GDM1 (cell line): ENCODE measurements at regions not wholly inside any gene's neighbourhood (a gene's known extent, or its start where the extent isn't known, plus 50 kb on each side); places are given as distances from the start of the nearest gene placed in this dataset.
"Not testable (repeated sequence)": the region's sequence is repeated elsewhere in the genome, so short reads cannot be mapped to it uniquely, and the experiment has no call there.

Source experiments
- DNase-seq: peaks from one replicate; lab custom pipeline; 2025; lab: John Stamatoyannopoulos, UW

- DNase-seq: no peak
Measured at GRCh38 chr6:85079761-85080160, 315.4 kb upstream of the TBX18 start.

DNA sequence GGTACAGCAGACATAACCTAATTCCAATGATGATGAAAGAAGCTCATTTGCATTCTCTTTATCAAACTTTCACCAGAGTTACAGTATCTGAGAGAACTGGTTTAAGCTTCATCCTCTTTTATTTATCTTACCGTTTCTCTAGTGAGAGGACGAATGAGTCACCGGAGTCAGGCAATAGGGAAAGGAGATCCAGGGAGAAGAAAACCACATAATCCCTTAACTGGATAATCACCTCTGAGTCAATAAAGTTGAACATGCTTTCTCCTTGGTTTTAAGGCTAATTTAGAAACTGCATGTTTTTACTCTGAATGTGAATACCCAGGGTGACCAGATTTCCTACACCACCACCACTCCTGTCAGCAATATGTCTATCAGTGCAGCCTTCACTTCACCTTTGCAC, 313.7 kb upstream of the TBX18 start:
- DNase-seq: no peak

DNA sequence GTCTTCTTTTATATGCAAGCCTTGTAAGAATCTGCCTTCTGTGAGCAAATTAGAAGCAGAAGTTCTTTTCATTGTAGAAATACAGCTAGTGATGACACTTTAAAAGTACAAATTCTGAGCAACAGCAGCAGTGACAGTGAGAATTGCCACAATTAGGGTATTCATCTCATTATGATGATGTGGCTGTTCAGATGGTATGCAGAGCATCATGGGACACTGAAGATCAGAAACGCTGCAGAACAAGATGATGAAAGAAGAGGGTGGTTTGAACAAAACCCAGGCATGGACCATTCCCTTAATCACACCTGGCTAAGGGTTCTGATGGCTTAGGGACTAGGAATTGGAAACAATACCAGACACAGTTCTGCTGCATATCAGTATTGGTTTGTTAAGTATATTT, 312.7 kb upstream of the TBX18 start:
- DNase-seq: no peak

DNA sequence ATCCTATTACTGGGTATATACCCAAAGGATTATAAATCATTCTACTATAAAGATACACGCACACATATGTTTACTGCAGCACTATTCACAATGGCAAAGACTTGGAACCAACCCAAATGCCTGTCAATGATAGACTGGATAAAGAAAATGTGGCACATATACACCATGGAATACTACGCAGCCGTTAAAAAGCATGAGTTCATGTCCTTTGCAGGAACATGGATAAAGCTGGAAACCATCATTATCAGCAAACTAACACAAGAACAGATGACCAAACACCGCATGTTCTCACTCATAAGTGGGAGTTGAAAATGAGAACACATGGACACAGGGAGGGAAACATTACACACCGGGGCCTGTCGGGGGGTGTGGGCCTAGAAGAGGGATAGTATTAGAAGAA, 307.4 kb upstream of the TBX18 start:
- not testable (repeated sequence) for DNase-seq

- DNase-seq: no peak
Measured at GRCh38 chr6:85069577-85069976, 305.2 kb upstream of the TBX18 start.

DNA sequence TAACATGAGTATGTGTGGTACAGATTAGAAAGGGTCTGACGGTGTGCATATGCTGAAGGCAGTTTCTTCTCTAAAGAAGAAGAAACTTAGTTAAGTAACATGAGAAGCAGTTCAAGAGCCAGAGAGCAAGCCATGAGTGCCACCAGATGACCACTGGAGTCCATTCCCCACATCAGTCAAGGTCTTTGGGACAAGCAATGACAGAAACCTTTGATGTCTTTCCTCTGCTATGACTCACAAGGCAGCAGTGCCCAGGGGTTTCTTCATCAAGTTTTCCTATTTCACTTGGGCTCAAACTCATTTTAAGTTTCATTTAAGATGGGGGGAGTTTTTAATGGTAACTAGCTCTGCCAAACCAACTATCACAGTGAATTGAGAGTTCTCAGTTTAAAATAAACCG, 303.8 kb upstream of the TBX18 start:
- no peak for DNase-seq

GRCh38 chr6:85066266-85066665, 301.9 kb upstream of the TBX18 start:
- no peak for DNase-seq

- no peak for DNase-seq
Measured at GRCh38 chr6:85065831-85066230, 301.4 kb upstream of the TBX18 start.

DNA sequence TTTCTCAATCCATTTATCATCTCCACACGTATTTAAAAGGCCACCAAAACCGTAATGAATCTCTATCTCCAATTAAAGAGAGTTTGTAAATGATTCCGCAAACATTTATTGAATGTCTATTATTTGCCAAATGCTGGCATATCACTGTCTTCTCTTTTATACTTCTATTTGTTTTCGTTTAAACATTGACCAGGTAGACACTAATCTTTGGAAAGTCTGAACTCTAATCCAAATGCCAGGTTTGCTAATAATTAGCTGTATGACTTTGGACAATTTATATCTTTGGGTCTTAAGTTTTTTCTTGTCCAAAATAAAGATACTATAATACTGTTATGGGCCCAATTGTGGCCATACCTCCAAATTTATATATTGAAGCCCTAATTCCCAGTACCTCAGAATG, 299.2 kb upstream of the TBX18 start:
- DNase-seq: no peak

GRCh38 chr6:85062884-85063283, 298.5 kb upstream of the TBX18 start:
- no peak for DNase-seq

DNA sequence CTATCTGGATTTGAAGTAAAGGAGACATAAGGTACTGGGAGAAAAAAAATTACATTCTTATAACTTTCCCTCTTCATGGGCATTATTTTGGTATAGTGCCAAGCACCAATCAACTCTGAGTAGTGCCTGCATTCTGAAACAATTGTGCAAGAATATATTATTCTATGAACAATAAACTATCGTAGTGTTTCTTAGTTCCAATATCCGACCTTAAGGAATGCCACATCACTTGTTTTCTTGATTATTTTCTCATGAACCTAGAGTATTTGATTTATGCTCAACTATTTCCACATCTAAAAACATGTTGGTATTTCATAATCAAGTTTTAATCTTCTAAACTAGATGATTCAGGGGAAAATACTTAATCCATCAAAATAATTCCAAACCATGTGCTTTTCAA, 294.4 kb upstream of the TBX18 start:
- DNase-seq: no peak

DNA sequence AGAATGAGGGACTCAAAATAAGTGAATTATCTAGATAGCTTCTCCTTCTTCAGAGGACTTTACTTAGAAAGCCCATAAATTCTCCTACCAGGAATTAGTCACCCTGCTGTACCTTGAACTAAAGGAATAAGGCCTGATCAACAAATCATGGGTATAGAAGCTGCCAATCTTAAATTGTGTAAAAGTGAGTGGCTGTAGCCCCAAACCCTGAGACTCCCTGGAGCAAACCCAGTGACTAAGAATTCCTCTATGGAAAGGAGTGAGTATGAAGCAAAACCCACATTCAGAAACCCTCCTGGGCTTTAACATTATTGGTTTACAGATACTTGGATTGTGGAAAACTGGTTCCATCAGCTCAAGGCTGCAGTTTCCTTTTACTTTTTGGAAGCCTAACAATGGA, 285.8 kb upstream of the TBX18 start:
- no peak for DNase-seq

DNA sequence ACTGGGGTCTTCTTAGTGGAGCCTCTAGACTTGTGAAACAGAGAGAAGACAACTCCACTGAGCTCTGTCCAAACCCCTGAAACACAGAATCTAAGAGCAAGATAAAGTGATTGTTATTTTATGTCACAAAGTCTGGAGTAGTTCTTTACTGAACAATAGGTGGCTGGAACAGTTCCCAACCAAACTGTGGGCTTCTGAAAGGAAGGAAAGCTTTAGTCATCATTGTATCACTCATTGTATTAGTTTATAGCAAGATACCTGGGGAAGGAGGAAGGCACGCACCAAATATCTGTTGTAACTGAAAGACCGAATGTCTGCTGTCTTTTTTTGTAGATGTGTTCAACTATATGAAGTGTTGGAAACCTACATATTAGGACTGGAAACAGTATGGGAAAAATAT, 284.9 kb upstream of the TBX18 start:
- no peak for DNase-seq

GRCh38 chr6:85047818-85048217, 283.4 kb upstream of the TBX18 start:
- DNase-seq: no peak

GRCh38 chr6:85045767-85046166, 281.4 kb upstream of the TBX18 start:
- not testable (repeated sequence) for DNase-seq

DNA sequence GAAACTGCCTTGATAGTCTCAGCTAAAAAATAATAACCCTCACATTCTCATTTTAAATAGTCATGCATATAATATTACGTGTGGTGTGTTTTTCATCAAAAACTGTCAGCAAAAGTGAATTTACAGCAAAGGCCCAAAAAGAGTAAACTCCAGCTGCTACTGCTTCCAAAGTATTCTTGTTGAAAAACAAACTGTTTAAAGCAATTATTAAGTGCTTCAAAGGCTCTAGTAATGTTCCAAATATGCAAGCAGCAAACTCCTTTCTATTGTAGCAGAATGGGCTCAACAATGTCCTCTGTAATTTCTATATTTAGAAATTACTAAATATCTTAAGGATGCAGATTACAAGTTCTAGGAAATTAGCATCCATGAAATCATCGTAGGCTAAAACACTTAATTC, 280.0 kb upstream of the TBX18 start:
- DNase-seq: no peak

DNA sequence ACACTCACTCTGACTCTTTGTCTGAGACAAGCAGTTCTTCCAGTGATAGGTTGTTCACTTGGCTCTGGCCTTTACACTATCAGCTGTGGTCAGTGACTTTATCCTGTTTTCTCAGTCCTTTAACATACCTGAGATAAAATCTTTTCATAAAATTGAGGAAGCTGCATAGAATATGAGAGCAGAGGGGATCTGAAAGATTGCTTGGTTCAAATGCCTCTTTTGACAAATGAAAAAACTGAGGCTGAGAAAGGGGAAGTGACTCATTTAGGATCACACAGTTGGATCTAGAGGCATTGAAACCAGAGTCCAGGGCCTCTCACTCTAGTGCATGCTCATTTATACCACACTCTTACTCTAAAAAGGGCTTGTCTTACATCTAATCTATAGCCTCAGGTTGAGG, 277.0 kb upstream of the TBX18 start:
- DNase-seq: no peak

GRCh38 chr6:85037221-85037620, 272.8 kb upstream of the TBX18 start:
- no peak for DNase-seq

- DNase-seq: no peak
Measured at GRCh38 chr6:85035766-85036165, 271.4 kb upstream of the TBX18 start.

DNA sequence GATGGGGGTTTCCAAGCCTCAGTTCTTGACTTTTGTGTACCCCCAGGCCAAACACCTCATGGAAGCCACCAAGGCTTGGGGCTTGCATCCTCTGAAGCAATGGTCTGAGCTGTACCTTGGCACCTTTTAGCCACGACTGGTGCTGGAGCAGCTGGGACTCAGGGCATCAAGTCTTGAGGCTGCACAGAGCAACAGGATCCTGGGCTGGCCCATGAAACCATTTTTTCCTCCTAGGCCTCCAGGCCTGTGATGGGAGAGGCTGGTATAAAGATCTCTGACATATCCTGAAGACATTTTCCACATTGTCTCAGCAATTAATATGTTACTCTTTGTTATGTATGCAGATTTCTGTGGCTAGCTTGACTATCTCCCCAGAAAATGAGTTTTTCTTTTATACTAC, 269.1 kb upstream of the TBX18 start:
- no peak for DNase-seq

GRCh38 chr6:85026021-85026420, 261.6 kb upstream of the TBX18 start:
- DNase-seq: no peak

DNA sequence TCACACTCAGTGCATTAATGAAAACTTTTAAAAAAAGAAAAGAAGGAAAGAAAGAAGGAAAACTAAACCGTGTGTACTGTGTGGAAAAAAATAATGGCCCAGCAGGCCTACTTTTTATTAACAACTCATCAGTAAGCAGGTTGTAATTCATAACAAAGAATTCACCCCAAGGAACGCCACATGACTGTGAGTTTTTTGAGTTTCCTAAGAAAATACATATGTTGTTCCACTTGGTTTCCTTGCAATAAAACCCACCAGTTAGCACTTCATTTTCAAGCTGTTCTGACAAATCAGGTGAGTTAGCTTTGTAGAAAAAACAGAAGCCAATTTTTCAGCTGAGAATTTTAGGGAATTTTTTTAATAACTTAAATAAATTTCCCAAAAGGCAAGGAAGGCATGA, 259.3 kb upstream of the TBX18 start:
- DNase-seq: no peak

- DNase-seq: no peak
Measured at GRCh38 chr6:85017352-85017751, 253.0 kb upstream of the TBX18 start.

- DNase-seq: no peak
Measured at GRCh38 chr6:85016726-85017125, 252.3 kb upstream of the TBX18 start.

DNA sequence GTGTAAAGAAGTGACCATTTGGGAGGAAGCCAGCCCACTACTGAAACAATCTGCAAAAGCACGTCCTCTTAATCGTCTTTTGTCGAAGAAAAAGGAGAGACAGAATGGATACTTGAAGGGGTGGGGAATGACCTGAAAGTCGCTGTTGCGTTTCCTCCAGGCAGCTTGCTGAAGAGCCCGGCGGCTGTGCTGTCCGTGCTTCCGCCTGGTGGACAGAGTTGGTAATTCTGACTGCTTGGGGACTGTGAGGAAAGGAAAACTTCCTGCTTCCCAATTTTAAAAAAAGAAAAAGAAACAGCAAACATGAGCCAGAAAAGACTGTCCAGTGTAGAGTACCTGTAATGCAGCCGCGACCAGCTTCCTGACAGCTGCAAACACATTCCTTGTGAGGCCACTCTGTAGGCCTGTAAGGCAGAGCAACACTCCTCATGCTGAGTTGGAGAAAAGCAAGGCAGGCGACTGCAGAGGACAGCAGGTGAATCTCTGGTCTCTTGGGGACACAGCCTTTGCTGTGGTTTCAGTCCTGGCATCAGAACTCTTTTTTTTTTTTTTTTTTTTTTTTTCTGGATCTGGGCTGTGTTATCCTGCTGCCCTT, 251.1 kb upstream of the TBX18 start:
- no peak for DNase-seq
